WTC11 (cell line): ENCODE measurements at regions not wholly inside any gene's neighbourhood (a gene's known extent, or its start where the extent isn't known, plus 50 kb on each side); places are given as distances from the start of the nearest gene placed in this dataset.

Source experiments
- JUN ChIP-seq: sonication (generic); formaldehyde crosslinking; IDR thresholded peaks from 2 replicates; pipeline ENCODE4 v1.8.0; 2023; ENCODE audit warnings: mild to moderate bottlenecking, missing genetic modification reagents
- TF ChIP-seq, protein P1 (sequence below): sonication (generic); formaldehyde crosslinking; IDR thresholded peaks from 2 replicates; pipeline ENCODE4 v1.8.0; 2022; ENCODE audit warnings: mild to moderate bottlenecking, missing genetic modification reagents

DNA sequence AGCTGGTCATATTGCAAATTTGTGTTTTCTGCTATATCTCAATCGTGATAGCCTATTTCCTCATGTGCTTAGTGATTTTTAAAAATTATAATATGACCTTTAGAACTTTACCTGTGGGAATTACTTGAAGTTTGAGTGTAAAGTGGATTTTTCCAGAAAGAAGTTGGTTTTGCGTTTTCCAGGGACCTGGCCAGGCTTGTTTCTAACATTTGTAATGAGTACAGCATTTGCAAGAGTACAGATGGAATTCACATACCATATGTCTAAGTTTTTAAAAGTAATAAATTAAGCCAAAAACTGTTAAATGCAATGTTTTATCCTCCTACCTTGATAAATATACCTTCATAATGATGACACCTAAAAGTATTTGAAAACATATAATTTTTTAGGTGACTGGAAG, 443.2 kb downstream of the REEP3 start:
- no peak for TF ChIP-seq JUN (CRISPR knock-in tag)
- TF ChIP-seq, protein P1, sequence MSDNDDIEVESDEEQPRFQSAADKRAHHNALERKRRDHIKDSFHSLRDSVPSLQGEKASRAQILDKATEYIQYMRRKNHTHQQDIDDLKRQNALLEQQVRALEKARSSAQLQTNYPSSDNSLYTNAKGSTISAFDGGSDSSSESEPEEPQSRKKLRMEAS (CRISPR knock-in tag): no peak
